GM12865 (cell line): ENCODE measurements at regions not wholly inside any gene's neighbourhood (a gene's known extent, or its start where the extent isn't known, plus 50 kb on each side); places are given as distances from the start of the nearest gene placed in this dataset.

ENCODE experiments used
- DNase-seq: peaks from one replicate; pipeline ENCODE4 v3.0.0; 2010; ENCODE audit warnings: low read depth
- H3K4me3 ChIP-seq: 2 replicates; pipeline ENCODE4 v1.5.1; 2011; ENCODE audit warnings: mild to moderate bottlenecking, low read depth, low read length, control low read depth
- TF ChIP-seq, protein P1 (sequence below): IDR thresholded peaks from 2 replicates; pipeline ENCODE4 v1.5.1; 2011; ENCODE audit warnings: low read length, control low read depth, low read depth, inconsistent platforms; ENCODE audit not compliant: insufficient read depth; ENCODE audit errors: missing control alignments

DNA sequence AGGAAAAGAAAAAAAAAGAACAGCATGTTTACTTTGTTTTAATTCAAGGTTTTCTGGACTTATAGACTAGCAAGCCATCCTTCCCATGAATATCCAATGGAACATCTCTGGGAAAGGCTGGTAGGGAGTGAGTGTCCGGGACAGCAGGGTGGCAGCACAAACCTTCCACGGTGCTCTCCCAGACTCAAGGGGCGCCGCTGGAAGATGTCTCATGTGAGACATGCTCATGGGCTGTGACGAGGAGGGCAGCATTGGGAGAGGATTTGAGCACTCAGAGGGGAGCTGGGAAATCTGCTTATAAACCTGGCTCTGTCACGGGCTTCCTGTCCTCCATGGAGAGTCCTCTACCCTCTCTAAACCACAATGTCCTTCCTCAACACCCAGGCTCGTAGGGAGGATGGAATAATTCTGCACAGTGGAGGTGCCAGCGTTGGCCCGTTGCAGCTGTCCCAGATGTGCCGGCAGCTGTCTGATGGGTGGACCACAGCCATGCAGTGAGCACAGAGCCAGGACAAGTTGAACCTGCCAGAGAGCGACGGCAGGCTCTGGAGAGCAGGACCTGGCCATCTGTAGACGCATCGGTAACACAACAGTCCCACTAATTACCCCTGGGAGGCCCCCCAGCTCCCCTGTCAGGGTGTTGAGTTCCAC, 100.1 kb upstream of the IGSF21 start:
- no peak for DNase-seq
- TF ChIP-seq, protein P1, sequence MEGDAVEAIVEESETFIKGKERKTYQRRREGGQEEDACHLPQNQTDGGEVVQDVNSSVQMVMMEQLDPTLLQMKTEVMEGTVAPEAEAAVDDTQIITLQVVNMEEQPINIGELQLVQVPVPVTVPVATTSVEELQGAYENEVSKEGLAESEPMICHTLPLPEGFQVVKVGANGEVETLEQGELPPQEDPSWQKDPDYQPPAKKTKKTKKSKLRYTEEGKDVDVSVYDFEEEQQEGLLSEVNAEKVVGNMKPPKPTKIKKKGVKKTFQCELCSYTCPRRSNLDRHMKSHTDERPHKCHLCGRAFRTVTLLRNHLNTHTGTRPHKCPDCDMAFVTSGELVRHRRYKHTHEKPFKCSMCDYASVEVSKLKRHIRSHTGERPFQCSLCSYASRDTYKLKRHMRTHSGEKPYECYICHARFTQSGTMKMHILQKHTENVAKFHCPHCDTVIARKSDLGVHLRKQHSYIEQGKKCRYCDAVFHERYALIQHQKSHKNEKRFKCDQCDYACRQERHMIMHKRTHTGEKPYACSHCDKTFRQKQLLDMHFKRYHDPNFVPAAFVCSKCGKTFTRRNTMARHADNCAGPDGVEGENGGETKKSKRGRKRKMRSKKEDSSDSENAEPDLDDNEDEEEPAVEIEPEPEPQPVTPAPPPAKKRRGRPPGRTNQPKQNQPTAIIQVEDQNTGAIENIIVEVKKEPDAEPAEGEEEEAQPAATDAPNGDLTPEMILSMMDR = no peak
- no peak overlapping the region for H3K4me3 ChIP-seq

DNA sequence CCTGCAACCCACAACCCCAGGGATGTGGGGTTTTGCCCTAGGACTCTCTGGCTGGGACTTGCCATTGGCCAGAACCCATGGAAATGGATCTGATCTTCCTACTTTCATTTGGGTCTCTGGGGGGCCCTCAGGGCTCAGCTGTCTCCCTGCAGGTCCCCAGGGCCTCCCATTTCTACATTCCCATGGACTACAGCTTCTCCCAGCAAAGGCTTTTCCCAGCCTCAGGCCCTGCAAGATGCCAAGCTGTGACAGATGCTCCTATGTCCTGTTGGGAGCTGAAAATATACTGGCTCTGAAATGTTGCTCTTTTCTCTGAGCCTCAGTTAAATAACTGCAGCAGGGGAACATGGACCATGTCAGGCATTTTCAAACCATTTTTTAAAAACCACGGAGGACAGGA, 99.5 kb upstream of the IGSF21 start:
- TF ChIP-seq, protein P1 = no peak
- no peak overlapping the region for H3K4me3 ChIP-seq
- no peak for DNase-seq

DNA sequence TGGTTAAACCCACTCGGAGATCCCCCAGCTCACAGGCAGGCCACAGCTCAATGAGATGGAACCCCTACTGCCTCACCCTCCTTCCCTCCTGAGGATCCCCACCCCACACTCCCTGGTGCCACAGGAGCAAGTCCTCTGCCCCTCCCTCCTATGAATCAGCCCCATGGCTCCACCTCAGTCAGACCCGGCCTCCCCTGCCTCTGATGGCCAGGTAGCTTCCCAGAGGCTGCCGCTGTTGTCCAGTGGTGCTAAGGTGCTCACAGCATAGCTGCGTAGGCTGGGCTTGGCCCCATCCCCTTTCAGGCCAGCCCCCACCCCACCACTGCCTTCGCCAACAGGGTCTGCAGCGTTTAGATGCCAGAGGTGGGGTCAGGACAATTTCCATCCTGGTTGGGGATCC, 98.5 kb upstream of the IGSF21 start:
- no peak overlapping the region for H3K4me3 ChIP-seq
- DNase-seq = no peak
- TF ChIP-seq, protein P1 = no peak

DNA sequence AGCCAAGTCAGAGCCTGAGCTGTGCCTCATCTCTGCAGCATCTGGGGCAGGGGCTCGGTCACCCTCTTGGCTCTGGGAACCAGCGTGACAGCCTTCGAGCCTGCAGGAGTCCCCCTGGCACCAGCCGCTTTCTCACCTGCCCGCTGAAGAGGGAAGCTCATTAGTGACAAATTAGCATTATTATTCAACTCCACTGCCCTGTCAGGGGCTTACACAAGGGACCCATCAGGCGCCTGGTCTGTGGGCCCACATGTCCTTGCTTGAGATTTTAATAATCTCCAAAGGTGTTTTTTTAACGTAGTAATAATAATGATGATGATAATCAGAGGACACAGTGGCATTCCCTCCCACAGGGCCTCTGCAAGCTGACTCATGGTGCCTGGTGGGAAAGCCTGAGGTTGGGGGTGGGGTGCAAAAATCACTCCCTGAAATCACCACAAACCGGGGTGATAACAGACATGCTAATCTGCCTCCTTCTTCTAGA, 98.1 kb upstream of the IGSF21 start:
- TF ChIP-seq, protein P1 = no peak
- no peak overlapping the region for H3K4me3 ChIP-seq
- DNase-seq = no peak

DNA sequence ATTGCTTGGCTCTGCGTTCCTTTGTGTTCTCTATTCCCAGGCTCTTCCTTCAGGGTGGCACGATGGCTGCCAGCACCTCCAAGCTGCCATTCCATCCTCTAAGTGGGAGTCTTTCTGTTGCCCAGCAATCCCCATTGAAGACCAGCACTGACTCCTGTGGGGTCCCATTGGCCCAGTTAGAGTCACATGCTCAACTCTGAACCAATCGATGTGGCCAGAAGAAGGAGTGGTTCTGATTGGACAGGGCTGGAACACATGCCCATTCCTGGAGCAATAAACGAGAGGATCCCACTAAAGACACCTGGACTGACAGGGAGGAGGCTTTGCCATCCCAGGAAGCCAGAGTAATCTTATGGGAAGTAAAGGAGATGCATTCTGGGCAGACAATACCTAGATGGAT, 97.2 kb upstream of the IGSF21 start:
- H3K4me3 ChIP-seq = no peak overlapping the region
- no peak for DNase-seq
- TF ChIP-seq, protein P1 = no peak

DNA sequence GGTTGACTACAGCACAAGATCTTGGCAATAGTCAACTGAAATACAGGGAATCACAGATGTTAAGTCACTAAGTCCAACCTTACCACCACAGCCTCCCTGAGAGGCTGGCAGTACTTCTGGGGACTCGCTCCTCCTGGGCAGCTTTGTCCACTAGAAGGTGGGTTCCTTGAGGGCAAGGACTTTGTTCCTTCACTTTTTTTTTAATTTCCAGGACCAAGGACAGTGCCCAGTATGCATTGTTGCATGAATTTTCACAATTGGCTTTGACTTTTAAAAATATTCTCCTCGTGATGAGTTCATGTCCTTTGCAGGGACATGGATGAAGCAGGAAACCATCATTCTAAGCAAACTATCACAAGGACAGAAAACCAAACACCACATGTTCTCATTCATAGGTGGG, 96.7 kb upstream of the IGSF21 start:
- no peak overlapping the region for H3K4me3 ChIP-seq
- TF ChIP-seq, protein P1 = no peak
- DNase-seq = no peak

DNA sequence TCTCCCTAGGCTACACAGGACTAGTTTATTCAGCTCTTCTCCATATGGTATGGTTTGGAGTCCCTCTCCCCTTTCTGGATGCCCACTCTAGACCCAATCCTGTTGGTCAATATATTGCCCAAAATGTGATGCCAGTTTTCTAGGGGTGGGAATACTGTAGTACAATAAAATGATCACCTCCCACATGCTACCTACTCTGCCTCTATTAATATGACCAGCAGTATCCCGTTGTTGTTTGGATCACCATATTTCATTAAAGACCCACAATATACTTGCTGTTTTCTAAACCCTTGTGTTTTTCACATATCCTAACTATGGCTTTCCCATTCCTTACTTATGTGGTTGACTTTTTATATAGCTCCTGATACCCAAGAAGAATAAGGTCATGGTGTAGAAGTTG, 95.9 kb upstream of the IGSF21 start:
- TF ChIP-seq, protein P1 = no peak
- no peak overlapping the region for H3K4me3 ChIP-seq
- DNase-seq = no peak
